Left colon (tissue), 2 donors: ENCODE measurements at regions not wholly inside any gene's neighbourhood (a gene's known extent, or its start where the extent isn't known, plus 50 kb on each side); places are given as distances from the start of the nearest gene placed in this dataset.
"Not testable (repeated sequence)": the region's sequence is repeated elsewhere in the genome, so short reads cannot be mapped to it uniquely, and the experiment has no call there.

Experiments
- ATAC-seq: fragments of 200-7000 bp; cut with Tn5 transposase; one replicate; pipeline ENCODE4 v1.9.1; 2020; ENCODE audit warnings: mild to moderate bottlenecking, moderate library complexity
- DNase-seq, 2 donors: peaks; one replicate each; pipeline ENCODE4 v3.0.0-alpha.2; 2020
- intact Hi-C, 2 donors: fragments of 100-400 bp; cut with DNase I in 1 of 2; cut with micrococcal nuclease in 1 of 2; formaldehyde crosslinking; loops; one replicate each; pipeline versions ENCODE4 v1.11.2 to v1.14.0; 2022; cut with DNase I, micrococcal nuclease
- donor health status: DM: no; HTN: no; CAD: no.
- donor health status: DM: yes; HTN: yes; CAD: no.

- DNase-seq (no peak), ATAC-seq (no peak)
- intact Hi-C loops = no loop called here
Measured at GRCh38 chr9:82110881-82111280, 122.3 kb downstream of the SPATA31D1 start.

DNA sequence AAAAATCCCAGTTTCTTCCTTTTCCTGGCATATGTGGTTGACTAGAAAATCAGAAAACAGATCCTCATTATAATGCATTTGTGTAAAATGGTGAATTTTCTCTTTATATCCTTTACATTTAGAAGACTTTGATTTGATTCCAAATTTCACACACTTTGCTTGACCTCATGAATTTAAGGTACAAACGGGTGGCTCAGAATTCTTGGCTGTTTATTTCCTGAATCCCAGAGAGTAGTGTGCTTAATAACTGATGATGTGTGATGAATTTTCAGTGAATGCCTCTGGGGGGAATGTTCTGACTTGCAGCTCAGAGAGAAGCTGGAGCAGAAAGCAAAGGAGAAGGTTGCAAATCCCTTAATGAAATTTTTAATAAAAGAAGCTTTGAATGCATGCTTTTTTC is 126.8 kb downstream of the SPATA31D1 start:
- DNase-seq (no peak), ATAC-seq (no peak)
- intact Hi-C loops = no loop called here

DNA sequence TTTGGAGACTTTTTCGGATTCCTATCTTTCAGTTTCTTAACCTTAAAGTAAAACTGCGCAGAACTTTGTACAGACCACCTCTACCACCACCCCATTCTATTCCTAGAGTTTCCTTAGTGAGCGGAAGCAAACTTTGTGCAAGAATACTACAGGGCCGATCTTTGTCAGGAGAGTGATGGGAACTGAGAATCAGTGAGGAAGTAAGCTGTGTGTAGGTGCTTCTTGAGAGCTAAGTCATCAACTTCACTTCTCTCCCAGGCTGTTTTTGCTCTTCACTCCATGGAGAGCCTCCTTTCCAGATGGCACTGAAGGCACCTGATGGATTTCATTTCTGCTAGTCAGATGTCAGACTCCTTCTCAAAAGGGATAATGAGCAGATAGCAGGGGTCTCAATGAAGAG is 127.3 kb downstream of the SPATA31D1 start:
- no peak for ATAC-seq
- intact Hi-C loops = no loop called here
- DNase-seq = no peak

DNA sequence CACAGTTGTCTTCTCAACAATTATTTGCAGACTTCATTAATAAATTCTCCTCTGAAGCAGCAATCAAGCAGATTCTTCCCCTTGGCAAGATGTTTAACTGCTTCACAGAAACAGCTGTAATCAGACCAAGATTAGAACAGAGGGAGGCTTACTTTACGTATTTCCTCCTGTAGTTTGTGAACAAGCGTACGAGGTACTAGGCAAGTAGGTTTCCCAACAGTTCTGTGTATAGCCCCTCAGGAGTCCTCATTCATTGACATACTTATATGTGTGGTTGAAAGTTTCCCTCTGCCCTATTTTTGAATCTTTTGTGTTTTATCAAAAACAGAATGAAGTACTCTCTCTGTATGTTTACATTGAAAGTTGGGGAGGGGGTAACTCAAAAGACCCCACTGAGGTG is 128.0 kb downstream of the SPATA31D1 start:
- no peak for DNase-seq
- intact Hi-C loops = no loop called here
- ATAC-seq = no peak

DNA sequence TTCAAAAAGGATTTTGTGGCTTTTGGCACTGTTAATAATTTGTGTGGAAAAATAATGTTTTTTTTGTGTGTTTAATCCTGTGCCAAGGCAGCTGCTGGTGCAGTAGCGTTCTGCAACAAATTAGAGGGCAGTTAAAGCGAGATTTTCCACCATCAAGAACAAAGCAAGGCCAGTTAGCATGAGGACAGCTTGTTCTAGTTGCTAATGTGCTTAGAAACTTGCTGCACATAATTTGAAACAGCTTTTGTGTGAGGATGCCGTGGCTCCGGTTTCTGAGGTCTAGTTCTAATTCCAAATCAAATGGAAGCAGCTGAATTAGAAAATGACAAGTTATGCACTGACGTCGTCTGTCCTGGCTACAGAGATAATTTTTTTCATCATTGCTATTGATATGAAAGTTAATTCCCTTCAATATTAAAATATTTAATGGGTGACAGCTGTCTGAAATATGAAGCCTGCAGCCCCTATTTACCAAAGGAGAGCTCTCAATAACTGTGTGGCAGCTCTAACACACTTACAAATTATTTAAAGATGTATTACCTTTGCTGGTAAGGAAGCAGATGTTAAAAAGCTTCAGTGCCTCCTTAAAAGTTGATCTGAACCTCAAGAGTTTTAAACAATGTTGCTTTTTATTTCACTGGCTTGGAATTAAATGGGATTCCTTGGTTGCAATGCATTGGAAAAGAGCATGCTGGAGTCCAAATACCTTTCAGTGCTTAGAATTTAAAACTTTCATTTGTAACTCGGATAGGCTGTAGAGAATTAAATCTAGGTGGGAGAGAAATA is 128.6 kb downstream of the SPATA31D1 start:
- ATAC-seq (no peak), DNase-seq (no peak)
- intact Hi-C loops = no loop called here

DNA sequence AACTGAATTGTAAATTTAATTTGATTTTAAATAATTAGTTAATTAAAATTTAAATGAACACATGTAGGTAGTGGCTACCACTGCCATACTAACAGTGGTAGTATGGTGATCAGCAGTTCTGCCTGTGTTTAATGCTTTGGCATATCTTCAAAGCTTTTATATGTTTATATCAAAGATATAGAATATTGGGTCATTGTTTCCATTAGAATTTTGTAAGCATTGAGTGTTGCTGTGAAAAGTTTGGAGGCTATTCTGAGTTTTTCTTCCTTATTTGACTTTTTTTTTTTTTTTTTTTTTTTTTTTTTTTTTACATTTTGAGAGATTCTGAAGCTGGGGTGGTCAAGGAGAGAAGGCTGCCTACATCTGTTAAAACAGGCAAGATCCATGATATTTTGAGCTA is 134.2 kb downstream of the SPATA31D1 start:
- intact Hi-C loops = no loop called here
- DNase-seq (no peak), ATAC-seq (no peak)

GRCh38 chr9:82124090-82124489 is 135.5 kb downstream of the SPATA31D1 start:
- ATAC-seq = no peak
- intact Hi-C loops = no loop called here

GRCh38 chr9:82126256-82126655 is 137.7 kb downstream of the SPATA31D1 start:
- DNase-seq (no peak), ATAC-seq (no peak)
- intact Hi-C loops = no loop called here

More at GRCh38 chr9:82124090-82124489, 135.5 kb downstream of the SPATA31D1 start:
- DNase-seq = no peak

- intact Hi-C loops = no loop called here
- DNase-seq = no peak
- ATAC-seq = no peak
Measured at GRCh38 chr9:82127465-82127864, 138.9 kb downstream of the SPATA31D1 start.

DNA sequence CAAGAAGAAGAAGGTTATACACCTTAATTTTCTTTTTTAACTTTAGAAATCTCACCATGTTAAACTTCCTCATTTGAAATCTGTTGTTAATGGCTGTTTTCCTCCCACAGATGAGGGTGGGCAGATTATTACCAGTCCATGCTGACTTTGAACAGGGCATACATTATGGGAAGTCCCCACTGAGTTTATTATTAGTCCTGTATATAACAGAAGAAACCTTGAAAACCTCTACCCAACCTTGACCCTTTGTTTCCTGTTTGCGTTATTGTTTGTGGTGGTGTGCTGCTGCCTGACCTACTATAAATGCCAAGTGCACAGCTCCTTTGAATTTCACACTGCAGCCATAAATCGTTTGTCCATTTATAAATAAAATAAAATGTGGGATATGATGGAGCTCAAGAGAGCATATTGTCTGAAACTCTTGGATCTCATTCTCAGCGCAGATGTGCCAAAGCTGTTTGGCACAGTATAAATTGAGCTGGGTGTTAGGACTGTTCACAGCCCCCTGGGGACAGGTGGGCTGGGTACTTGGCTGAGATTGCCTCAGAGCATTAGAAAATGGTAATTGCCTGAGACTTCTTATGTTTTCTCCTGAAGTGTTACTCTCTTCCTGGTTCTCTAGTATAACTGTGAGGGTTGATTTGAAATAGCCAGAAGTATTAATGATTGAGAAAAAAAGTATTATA is 139.6 kb downstream of the SPATA31D1 start:
- intact Hi-C loops = no loop called here
- no peak for DNase-seq
- ATAC-seq = no peak

DNA sequence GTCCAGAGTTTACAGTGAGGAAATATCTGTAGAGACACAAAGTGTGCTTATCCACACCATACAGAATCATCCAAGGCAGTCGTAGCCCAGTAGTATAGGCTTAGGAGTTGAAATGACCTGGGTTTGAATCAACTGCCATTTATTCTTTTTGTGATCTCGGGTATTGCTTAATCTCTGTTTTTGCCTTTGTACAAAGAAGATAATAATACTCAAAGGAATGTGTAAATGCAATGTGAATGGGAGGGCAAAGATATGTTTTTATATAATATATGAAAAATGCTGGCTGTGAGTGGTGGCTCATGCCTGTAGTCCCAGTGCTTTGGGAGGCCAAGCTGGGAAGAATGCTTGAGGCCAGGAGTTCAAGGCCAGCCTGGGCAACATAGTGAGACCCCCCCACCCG is 141.1 kb downstream of the SPATA31D1 start:
- intact Hi-C loops = no loop called here
- no peak for ATAC-seq
- DNase-seq = no peak

- intact Hi-C loops = no loop called here
- ATAC-seq = no peak
- DNase-seq = no peak
Measured at GRCh38 chr9:82130331-82131042, 141.9 kb downstream of the SPATA31D1 start.

DNA sequence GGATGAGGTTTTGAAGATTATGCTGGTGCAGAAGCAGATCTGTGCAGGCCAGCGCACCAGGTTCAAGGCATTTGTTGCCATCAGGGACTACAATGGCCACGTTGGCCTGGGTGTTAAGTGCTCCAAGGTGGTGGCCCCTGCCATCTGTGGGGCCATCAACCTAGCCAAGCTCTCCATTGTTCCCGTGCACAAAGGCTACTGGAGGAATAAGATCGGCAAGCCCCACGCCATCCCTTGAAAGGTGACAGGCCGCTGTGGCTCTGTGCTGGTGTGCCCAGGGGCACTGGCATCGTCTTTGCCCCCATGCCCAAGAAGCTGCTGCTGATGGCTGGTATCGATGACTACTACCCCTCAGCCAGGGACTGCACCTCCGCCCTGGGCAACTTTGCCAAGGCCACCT is 142.5 kb downstream of the SPATA31D1 start:
- intact Hi-C loops = no loop called here
- DNase-seq (no peak), ATAC-seq (no peak)

- no peak for ATAC-seq
Measured at GRCh38 chr9:82132024-82132423, 143.5 kb downstream of the SPATA31D1 start.

GRCh38 chr9:82134010-82134409 is 145.4 kb downstream of the SPATA31D1 start:
- ATAC-seq (no peak), DNase-seq (no peak)
- intact Hi-C loops = no loop called here

More at GRCh38 chr9:82132024-82132423, 143.5 kb downstream of the SPATA31D1 start:
- DNase-seq = no peak
- intact Hi-C loops = no loop called here

DNA sequence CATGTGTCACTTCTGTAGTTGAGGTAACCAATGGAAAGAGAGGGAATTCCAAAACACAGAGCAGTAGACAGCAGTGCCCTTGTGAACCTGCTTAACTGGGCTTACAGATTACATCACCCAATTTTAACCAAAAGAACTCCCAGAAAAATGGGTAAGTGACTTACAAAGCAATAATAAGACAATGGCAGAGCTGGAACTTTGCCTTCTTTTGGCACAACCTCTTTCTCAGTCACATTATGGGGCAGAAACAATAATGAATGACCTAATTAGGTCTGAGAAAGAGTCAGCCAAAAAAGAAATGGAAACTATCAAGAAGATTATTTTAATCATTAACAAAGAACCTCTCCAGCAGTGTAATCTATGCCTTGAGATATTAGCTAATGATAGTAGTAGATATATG is 146.5 kb downstream of the SPATA31D1 start:
- intact Hi-C loops = no loop called here
- DNase-seq = no peak
- ATAC-seq = no peak

- intact Hi-C loops, ATAC-seq, DNase-seq: not testable (repeated sequence)
Measured at GRCh38 chr9:82138081-82138480, 149.5 kb downstream of the SPATA31D1 start.

DNA sequence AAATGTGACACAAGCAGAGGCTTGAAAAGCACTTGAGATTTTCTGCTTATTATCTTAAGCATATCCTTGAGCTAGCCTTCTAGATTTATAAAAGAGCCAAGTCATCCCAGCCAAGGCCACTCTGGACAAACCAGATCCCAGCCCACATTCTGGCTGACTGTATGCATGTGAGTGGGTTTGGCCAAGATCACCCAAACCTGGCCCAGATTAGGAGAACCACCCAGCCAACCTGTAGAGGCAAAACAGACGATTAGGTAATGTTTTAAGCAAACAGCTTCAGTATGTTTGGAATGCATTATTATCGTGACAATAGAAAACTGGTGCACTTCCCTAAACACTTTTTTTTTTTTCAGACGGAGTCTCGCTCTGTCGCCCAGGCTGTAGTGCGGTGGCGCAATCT is 151.9 kb downstream of the SPATA31D1 start:
- intact Hi-C loops = no loop called here
- DNase-seq (no peak), ATAC-seq (no peak)

DNA sequence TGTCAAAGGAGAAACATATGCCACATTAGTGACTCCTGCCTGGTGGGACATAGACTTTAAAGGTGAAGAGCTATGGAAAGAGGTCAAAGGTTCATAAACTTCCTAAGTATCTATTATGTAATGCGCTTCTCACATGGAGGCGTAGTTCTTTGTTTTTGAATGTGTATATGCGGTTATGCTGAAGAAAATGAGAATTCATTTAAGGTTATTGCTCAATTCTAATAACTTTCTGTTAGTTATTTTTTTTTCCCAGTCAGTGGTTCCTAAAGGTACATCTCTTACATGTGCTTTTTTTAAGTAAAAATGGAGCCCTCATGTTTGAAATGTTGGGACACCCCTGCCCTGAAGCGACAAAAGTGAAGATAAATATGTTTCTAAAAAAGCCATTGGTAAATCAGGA is 156.2 kb downstream of the SPATA31D1 start:
- intact Hi-C loops = no loop called here
- DNase-seq = no peak
- no peak for ATAC-seq

GRCh38 chr9:82146677-82147076 is 158.1 kb downstream of the SPATA31D1 start:
- ATAC-seq = no peak

More at GRCh38 chr9:82146677-82147076, 158.1 kb downstream of the SPATA31D1 start:
- DNase-seq = no peak
- intact Hi-C loops = no loop called here
